AG04450 (cell line): ENCODE measurements at regions not wholly inside any gene's neighbourhood (a gene's known extent, or its start where the extent isn't known, plus 50 kb on each side); places are given as distances from the start of the nearest gene placed in this dataset.

Source experiments
- CTCF ChIA-PET: fragments of 300-600, 350-600 bp; formaldehyde crosslinking; extraction: SDS; loops from one replicate; lab custom pipeline; 2022; ENCODE audit warnings: antibody characterized with exemption, inconsistent platforms; lab: Charles Lee
- POLR2A ChIA-PET: fragments of 350-600 bp; formaldehyde crosslinking; extraction: SDS; loops from one replicate; lab custom pipeline; 2021; ENCODE audit warnings: antibody characterized with exemption, inconsistent platforms; lab: Yijun Ruan, JAX
- DNase-seq: peaks from one replicate; pipeline ENCODE4 v3.0.0-alpha.2; 2011; ENCODE audit warnings: low read depth, low spot score
- H3K27ac ChIP-seq: one replicate; pipeline ENCODE4 v1.5.1; 2012; ENCODE audit warnings: low read depth, low read length, control low read depth
- H3K27me3 ChIP-seq: one replicate; pipeline ENCODE4 v1.6.0; 2012; ENCODE audit warnings: low read length; ENCODE audit not compliant: control insufficient read depth, insufficient read depth
- H3K4me3 ChIP-seq: 2 replicates; pipeline ENCODE4 v1.5.1; 2011; ENCODE audit warnings: mild to moderate bottlenecking, low read depth, low read length, control low read depth
- H3K9me3 ChIP-seq: 2 replicates; pipeline ENCODE4 v1.5.1; 2012; ENCODE audit warnings: low read length; ENCODE audit not compliant: control insufficient read depth, insufficient read depth
- CTCF ChIP-seq: IDR thresholded peaks from 2 replicates; pipeline ENCODE4 v1.5.1; 2011; ENCODE audit warnings: low read depth, low read length, control low read depth, inconsistent platforms

DNA sequence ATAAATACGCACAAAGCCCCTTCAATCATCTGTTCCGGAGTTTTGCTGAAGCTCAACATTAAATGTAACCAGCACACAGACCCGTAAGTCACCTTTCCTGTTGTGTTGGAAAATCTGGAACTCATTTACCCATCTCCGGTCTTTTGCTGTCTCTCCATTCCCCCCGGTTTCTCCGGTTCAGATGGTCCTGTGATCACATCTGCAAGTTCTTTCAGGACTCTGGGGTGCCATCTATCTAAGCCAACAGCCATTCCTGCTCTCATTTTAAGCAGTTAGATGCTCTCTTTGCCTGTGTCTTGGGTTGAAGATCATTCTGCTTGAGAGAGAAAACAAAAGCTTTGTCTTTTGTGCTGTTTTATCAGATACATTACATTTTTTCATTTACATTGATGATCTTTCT is 91.7 kb upstream of the TGIF1 start:
- Histone ChIP-seq H3K4me3 (no peak overlapping the region), H3K9me3 (peaks cover 11% of the 10 kb centered on the region; the same call in 1 of the 2 replicates), H3K27me3 (peaks cover 4% of the 10 kb centered on the region), H3K27ac (no peak overlapping the region)
- ChIA-PET POLR2A (interaction anchor here (0.6 kb wide), 1 partner anchor 20 kb away, joined by 4 read pairs; no protein-coding TSS in a partner anchor), CTCF (no interaction called here)
- no peak for TF ChIP-seq CTCF
- DNase-seq = no peak

GRCh38 chr18:3360211-3360610 is 89.8 kb upstream of the TGIF1 start:
- Histone ChIP-seq H3K4me3 (no peak overlapping the region), H3K27ac (no peak overlapping the region), H3K27me3 (peaks cover 4% of the 10 kb centered on the region), H3K9me3 (peaks cover 11% of the 10 kb centered on the region; the same call in 1 of the 2 replicates)
- DNase-seq = no peak
- ChIA-PET CTCF (no interaction called here), POLR2A (no interaction called here)
- TF ChIP-seq CTCF = no peak

DNA sequence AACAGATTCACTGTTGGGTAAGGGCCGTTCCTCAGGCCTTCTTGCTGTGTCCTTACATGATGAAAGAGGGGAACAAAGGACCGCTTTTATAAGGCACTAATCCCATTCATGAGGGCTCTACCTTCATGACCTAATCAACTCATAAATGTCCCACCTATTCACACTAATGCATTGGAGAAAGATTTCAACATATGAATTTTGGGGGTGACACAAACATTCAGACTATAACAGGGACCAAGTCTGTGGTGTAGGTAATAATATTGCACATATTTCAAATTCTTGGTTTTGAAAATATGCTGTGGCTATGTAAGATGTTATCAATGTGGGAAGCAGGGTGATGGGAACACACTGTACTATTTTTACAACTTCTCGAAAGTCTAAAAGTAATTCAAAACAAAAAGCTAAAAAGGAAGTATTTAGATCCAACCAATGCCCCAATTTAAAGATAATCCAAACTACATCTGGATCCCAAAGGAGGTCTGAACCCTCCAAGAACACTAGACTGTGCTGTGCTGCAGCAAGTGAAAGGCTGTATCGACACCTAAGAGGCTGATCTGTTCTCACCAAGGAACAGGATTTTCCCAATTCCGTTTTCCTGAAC is 82.4 kb upstream of the TGIF1 start:
- H3K9me3 ChIP-seq = no peaks in the 10 kb centered on the region
- H3K27me3 ChIP-seq = peaks cover 3% of the 10 kb centered on the region
- no peak overlapping the region for H3K27ac ChIP-seq
- no peak overlapping the region for H3K4me3 ChIP-seq
- ChIA-PET POLR2A (no interaction called here), CTCF (no interaction called here)
- DNase-seq = no peak
- TF ChIP-seq CTCF = no peak

GRCh38 chr18:3368193-3368592 is 81.8 kb upstream of the TGIF1 start:
- Histone ChIP-seq H3K4me3 (no peak overlapping the region), H3K27ac (no peak overlapping the region), H3K9me3 (no peaks in the 10 kb centered on the region), H3K27me3 (peaks cover 3% of the 10 kb centered on the region)
- ChIA-PET POLR2A (no interaction called here), CTCF (no interaction called here)
- TF ChIP-seq CTCF = no peak
- DNase-seq = no peak

DNA sequence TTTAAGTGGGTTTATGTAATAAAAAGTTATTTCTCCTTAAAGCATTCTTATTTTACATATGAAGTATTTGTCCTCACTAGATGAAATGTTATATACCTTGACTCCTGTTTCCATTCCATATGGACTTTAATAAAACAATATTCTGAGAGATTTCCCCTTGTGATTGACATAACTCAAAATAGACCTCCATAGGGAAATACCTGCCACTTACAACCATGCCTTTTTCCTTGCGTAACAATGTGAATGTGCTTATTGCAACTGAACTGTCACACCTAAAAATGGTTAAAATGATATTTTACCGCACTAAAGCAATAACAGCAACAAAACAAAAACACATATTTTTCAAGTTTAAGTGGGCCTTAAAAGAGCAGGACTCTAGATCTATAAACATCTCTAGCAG is 70.3 kb upstream of the TGIF1 start:
- no peak overlapping the region for H3K27ac ChIP-seq
- POLR2A ChIA-PET = no interaction called here
- no peaks in the 10 kb centered on the region for H3K9me3 ChIP-seq
- H3K27me3 ChIP-seq = no peaks in the 10 kb centered on the region
- H3K4me3 ChIP-seq = no peak overlapping the region
- CTCF ChIA-PET = no interaction called here
- DNase-seq = no peak
- no peak for TF ChIP-seq CTCF
